GM23248 (cell line): ENCODE measurements at regions not wholly inside any gene's neighbourhood (a gene's known extent, or its start where the extent isn't known, plus 50 kb on each side); places are given as distances from the start of the nearest gene placed in this dataset.

Experiments
- DNase-seq: peaks from one replicate; pipeline ENCODE4 v3.0.0-alpha.2; 2015
- H2AFZ ChIP-seq: fragments of 200-600 bp; sonication (generic); 2 replicates; pipeline ENCODE4 v1.6.1; 2016; ENCODE audit warnings: antibody characterized with exemption
- H3F3A ChIP-seq: fragments of 200-600 bp; sonication (generic); 2 replicates; pipeline ENCODE4 v1.6.1; 2016; ENCODE audit warnings: mild to moderate bottlenecking, antibody characterized with exemption, mixed run types; ENCODE audit not compliant: insufficient read depth
- H3K27ac ChIP-seq: fragments of 200-600 bp; sonication (generic); 2 replicates; pipeline ENCODE4 v1.5.1; 2016; ENCODE audit warnings: mild to moderate bottlenecking
- H3K27me3 ChIP-seq: fragments of 200-600 bp; sonication (generic); replicated peaks from 2 replicates; pipeline ENCODE4 v1.6.1; 2016; ENCODE audit warnings: mild to moderate bottlenecking; ENCODE audit not compliant: insufficient read depth
- H3K36me3 ChIP-seq: fragments of 200-600 bp; sonication (generic); 2 replicates; pipeline ENCODE4 v1.6.1; 2016; ENCODE audit warnings: low read depth, mild to moderate bottlenecking
- H3K4me1 ChIP-seq: fragments of 200-600 bp; sonication (generic); 2 replicates; pipeline ENCODE4 v1.6.1; 2016; ENCODE audit warnings: mild to moderate bottlenecking; ENCODE audit not compliant: insufficient read depth
- H3K4me2 ChIP-seq: fragments of 200-600 bp; sonication (generic); one replicate; pipeline ENCODE4 v1.6.1; 2016; ENCODE audit warnings: mild to moderate bottlenecking; ENCODE audit not compliant: unreplicated experiment
- H3K4me3 ChIP-seq: fragments of 200-600 bp; sonication (generic); 2 replicates; pipeline ENCODE4 v1.5.1; 2016; ENCODE audit warnings: mild to moderate bottlenecking
- H3K79me2 ChIP-seq: fragments of 200-600 bp; sonication (generic); 2 replicates; pipeline ENCODE4 v1.6.1; 2016; ENCODE audit warnings: mild to moderate bottlenecking; ENCODE audit not compliant: insufficient read depth
- H3K9ac ChIP-seq: fragments of 200-600 bp; sonication (generic); 2 replicates; pipeline ENCODE4 v1.6.1; 2016; ENCODE audit warnings: mild to moderate bottlenecking
- H3K9me2 ChIP-seq: fragments of 200-600 bp; sonication (generic); 2 replicates; pipeline ENCODE4 v1.6.1; 2016; ENCODE audit warnings: mixed run types, mild to moderate bottlenecking, moderate library complexity; ENCODE audit not compliant: insufficient read depth
- H3K9me3 ChIP-seq: fragments of 200-600 bp; sonication (generic); one replicate; pipeline ENCODE4 v1.6.1; 2017; ENCODE audit warnings: low read depth
- H4K20me1 ChIP-seq: fragments of 200-600 bp; sonication (generic); 2 replicates; pipeline ENCODE4 v1.6.0; 2016; ENCODE audit not compliant: insufficient read depth
- EZH2 ChIP-seq: fragments of 200-600 bp; sonication (generic); IDR thresholded peaks from 2 replicates; pipeline ENCODE4 v1.6.1; 2018; ENCODE audit warnings: antibody characterized with exemption, mild to moderate bottlenecking; ENCODE audit not compliant: insufficient read depth, poor library complexity, severe bottlenecking
- EZH2phosphoT487 ChIP-seq: fragments of 200-600 bp; sonication (generic); IDR thresholded peaks from 2 replicates; pipeline ENCODE4 v1.6.1; 2018; ENCODE audit warnings: antibody characterized with exemption, moderate library complexity, mild to moderate bottlenecking, low read depth; ENCODE audit not compliant: insufficient read depth
- WGBS, 2 experiments: methylation state at CpG; one replicate each; pipeline ENCODE4 v1.1.6; 2015 to 2017; ENCODE audit warnings: low lambda C conversion rate in 2 of 2, low coverage in 1 of 2; ENCODE audit errors: missing lambda C conversion rate in 2 of 2; 5-methylcytosine and 5-hydroxymethylcytosine counted together
- in situ Hi-C: fragments of 300-500 bp; cut with MboI; formaldehyde crosslinking; loops from 2 replicates; pipeline ENCODE4 v1.15.0; 2020

DNA sequence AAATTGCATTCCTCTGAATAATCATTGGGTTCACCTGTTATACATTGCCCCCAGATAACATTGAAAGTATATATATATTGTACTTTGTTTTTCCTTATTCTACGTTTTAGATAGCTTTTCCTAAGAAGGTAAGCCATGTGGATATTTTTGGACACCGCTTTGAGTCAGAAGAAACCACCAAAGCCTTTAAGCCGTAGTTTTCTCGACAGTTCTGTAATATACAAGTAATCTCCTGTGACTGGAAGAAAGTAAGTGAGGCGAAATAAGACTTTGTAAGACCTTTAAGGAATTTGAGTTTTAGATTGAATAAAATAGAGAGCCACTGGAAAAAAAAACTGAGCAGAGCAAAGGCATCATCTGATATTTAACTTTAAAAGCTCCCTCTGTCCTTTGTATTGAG, 1092.0 kb downstream of the DIPK2A start:
- Histone ChIP-seq H3K9me3 (no peaks in the 10 kb centered on the region), H3K9ac (no peak overlapping the region), H3K27me3 (no peaks in the 10 kb centered on the region), H3K79me2 (no peaks in the 10 kb centered on the region), H2AFZ (no peak overlapping the region), H3K4me2 (no peak overlapping the region), H3K36me3 (no peaks in the 10 kb centered on the region), H4K20me1 (no peaks in the 10 kb centered on the region), H3F3A (no peaks in the 10 kb centered on the region), H3K4me1 (no peaks in the 10 kb centered on the region), H3K27ac (no peak overlapping the region), H3K4me3 (no peak overlapping the region), H3K9me2 (no peaks in the 10 kb centered on the region)
- WGBS, 2 experiments, result 16 to 25% methylated on average over 5 of the region's 5 CpGs
- TF ChIP-seq EZH2 (no peak), EZH2phosphoT487 (no peak)
- in situ Hi-C loops, result no loop called here
- DNase-seq, result no peak

DNA sequence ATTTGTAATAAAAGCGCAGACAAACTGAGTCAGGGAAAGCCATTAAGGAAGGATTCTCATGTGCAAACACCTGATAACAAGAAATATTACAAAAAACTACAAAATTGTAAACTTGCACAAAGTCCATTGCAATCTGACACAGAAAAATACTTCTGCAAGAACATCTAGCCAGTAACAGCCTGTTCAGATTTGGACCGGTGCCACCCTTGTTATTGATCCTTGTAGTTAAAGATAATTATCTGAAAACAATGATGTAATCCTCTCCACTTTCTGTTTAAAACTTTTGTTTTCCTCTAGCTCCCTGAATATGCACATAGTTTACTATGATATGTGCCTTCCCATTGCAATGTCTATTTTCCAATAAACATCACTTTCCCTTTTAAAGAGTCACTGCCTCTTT, 1090.2 kb downstream of the PLOD2 start:
- Histone ChIP-seq H3K36me3 (no peaks in the 10 kb centered on the region), H3K9me2 (no peaks in the 10 kb centered on the region), H3K4me3 (no peak overlapping the region), H3K9me3 (no peaks in the 10 kb centered on the region), H3K4me1 (no peaks in the 10 kb centered on the region), H3K79me2 (no peaks in the 10 kb centered on the region), H3K27ac (no peak overlapping the region), H2AFZ (no peak overlapping the region), H3K4me2 (no peak overlapping the region), H4K20me1 (no peaks in the 10 kb centered on the region), H3K27me3 (no peaks in the 10 kb centered on the region), H3K9ac (no peak overlapping the region), H3F3A (no peaks in the 10 kb centered on the region)
- in situ Hi-C loops, result no loop called here
- WGBS, 2 experiments, result 61 to 62% methylated on average over 2 of the region's 2 CpGs
- no peak for TF ChIP-seq EZH2
- no peak for TF ChIP-seq EZH2phosphoT487
- no peak for DNase-seq

DNA sequence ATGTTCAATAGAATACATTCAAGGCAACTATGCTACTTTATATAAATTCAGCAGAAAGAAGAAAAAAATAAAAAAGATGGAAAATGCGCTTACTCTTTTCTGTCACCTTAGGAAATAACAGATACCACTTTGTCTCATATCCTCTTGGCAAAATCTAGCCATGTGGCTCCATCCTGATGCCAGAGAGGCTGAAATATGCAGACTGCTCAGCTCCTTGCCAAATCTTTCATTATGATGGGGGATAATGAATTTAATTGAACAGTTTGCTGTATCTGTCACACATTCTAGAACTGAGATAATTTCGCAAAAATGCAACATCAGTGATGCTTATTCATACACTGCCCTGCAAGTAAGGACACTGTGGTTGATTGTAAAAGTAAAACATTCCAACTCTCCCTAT, 1081.5 kb downstream of the PLOD2 start:
- H4K20me1 ChIP-seq, result no peaks in the 10 kb centered on the region
- H3K9ac ChIP-seq, result no peak overlapping the region
- TF ChIP-seq EZH2phosphoT487 (no peak), EZH2 (no peak)
- no peaks in the 10 kb centered on the region for H3F3A ChIP-seq
- no peak overlapping the region for H3K27ac ChIP-seq
- H3K9me3 ChIP-seq, result no peaks in the 10 kb centered on the region
- in situ Hi-C loops, result no loop called here
- no peak overlapping the region for H3K4me2 ChIP-seq
- no peak for DNase-seq
- no peaks in the 10 kb centered on the region for H3K9me2 ChIP-seq
- WGBS, 2 experiments, result 41 to 53% methylated on average over 2 of the region's 2 CpGs
- no peaks in the 10 kb centered on the region for H3K79me2 ChIP-seq
- H3K36me3 ChIP-seq, result no peaks in the 10 kb centered on the region
- H3K27me3 ChIP-seq, result no peaks in the 10 kb centered on the region
- no peak overlapping the region for H2AFZ ChIP-seq
- no peaks in the 10 kb centered on the region for H3K4me1 ChIP-seq
- H3K4me3 ChIP-seq, result no peak overlapping the region

DNA sequence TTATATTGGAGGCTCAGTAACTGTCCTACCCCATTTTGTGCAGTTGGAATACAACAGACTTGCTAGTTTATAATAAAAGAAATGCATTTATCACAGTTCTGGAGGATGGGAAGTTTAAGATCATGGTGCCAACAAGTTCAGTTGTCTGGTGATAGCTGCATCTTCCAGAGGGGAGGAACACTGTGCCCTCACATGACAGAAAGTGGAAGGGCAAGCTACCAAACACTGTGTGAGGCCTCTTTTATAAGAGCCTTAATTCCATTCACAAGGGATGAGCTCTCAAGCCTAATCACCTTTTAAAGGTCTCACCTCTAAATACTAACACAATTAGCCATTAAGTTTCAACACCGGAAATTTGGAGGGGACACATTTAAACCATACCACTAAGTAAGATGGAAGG, 1073.9 kb downstream of the PLOD2 start:
- DNase-seq, result no peak
- Histone ChIP-seq H3K79me2 (no peaks in the 10 kb centered on the region), H3K36me3 (no peaks in the 10 kb centered on the region), H3K4me1 (no peaks in the 10 kb centered on the region), H2AFZ (no peak overlapping the region), H3K4me2 (no peak overlapping the region), H4K20me1 (no peaks in the 10 kb centered on the region), H3K9me2 (no peaks in the 10 kb centered on the region), H3K27me3 (no peaks in the 10 kb centered on the region), H3K27ac (no peak overlapping the region), H3F3A (no peaks in the 10 kb centered on the region), H3K4me3 (no peak overlapping the region), H3K9me3 (no peaks in the 10 kb centered on the region), H3K9ac (no peak overlapping the region)
- 83 to 92% methylated on average over 1 of the region's 1 CpG for WGBS, 2 experiments
- TF ChIP-seq EZH2 (no peak), EZH2phosphoT487 (no peak)
- in situ Hi-C loops, result no loop called here

DNA sequence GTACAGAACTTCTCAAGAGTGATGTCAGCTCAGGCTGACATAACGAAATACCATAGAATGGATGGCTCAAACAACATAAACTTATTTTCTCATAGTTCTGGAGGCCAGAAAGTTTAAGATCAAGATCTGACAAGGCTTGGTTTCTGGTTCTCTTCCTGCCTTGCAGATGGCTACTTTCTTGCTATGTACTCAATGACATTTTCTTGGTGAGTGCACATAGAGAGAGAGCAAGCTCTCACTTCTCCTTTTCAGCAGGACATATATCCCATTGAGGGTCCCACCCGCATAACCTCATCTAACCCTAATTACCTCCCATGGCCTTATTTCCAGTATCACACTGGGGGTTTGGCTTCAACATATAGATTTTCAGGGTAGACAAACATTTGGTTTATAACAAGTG, 1072.1 kb downstream of the PLOD2 start:
- no peaks in the 10 kb centered on the region for H3K36me3 ChIP-seq
- no peaks in the 10 kb centered on the region for H3K9me3 ChIP-seq
- H3F3A ChIP-seq, result no peaks in the 10 kb centered on the region
- no peak overlapping the region for H3K27ac ChIP-seq
- no peaks in the 10 kb centered on the region for H4K20me1 ChIP-seq
- no peak for DNase-seq
- H3K4me2 ChIP-seq, result no peak overlapping the region
- H3K79me2 ChIP-seq, result no peaks in the 10 kb centered on the region
- H3K27me3 ChIP-seq, result no peaks in the 10 kb centered on the region
- H2AFZ ChIP-seq, result no peak overlapping the region
- no peak overlapping the region for H3K9ac ChIP-seq
- in situ Hi-C loops, result no loop called here
- no peaks in the 10 kb centered on the region for H3K9me2 ChIP-seq
- TF ChIP-seq EZH2 (no peak), EZH2phosphoT487 (no peak)
- WGBS, 2 experiments, result 27 to 38% methylated on average over 2 of the region's 2 CpGs
- no peaks in the 10 kb centered on the region for H3K4me1 ChIP-seq
- H3K4me3 ChIP-seq, result no peak overlapping the region
